Hepatocyte (in vitro differentiated cells): ENCODE measurements at regions not wholly inside any gene's neighbourhood (a gene's known extent, or its start where the extent isn't known, plus 50 kb on each side); places are given as distances from the start of the nearest gene placed in this dataset.

Source experiments
- DNase-seq: peaks from one replicate; pipeline ENCODE4 v3.0.0-alpha.2; 2016; ENCODE audit warnings: low spot score
- H2AFZ ChIP-seq: fragments of 200-600 bp; sonication (generic); 2 replicates; pipeline ENCODE4 v1.6.0; 2016; ENCODE audit warnings: antibody characterized with exemption, mild to moderate bottlenecking
- H3K27ac ChIP-seq: fragments of 200-600 bp; sonication (generic); 2 replicates; pipeline ENCODE4 v1.5.1; 2016; ENCODE audit warnings: mild to moderate bottlenecking
- H3K27me3 ChIP-seq: fragments of 200-600 bp; sonication (generic); 2 replicates; pipeline ENCODE4 v1.6.1; 2016
- H3K36me3 ChIP-seq: fragments of 200-600 bp; sonication (generic); replicated peaks from 2 replicates; pipeline ENCODE4 v1.5.1; 2016; ENCODE audit warnings: low read depth; ENCODE audit not compliant: insufficient read depth
- H3K4me1 ChIP-seq: fragments of 200-600 bp; sonication (generic); 2 replicates; pipeline ENCODE4 v1.5.1; 2016; ENCODE audit warnings: mild to moderate bottlenecking, moderate library complexity; ENCODE audit not compliant: insufficient read depth
- H3K4me2 ChIP-seq: fragments of 200-600 bp; sonication (generic); 2 replicates; pipeline ENCODE4 v1.6.0; 2016
- H3K4me3 ChIP-seq: fragments of 200-600 bp; sonication (generic); 2 replicates; pipeline ENCODE4 v1.5.1; 2016; ENCODE audit warnings: mild to moderate bottlenecking
- H3K79me2 ChIP-seq: fragments of 200-600 bp; sonication (generic); 2 replicates; pipeline ENCODE4 v1.6.0; 2017; ENCODE audit warnings: mild to moderate bottlenecking
- H3K9me2 ChIP-seq: fragments of 200-600 bp; sonication (generic); replicated peaks from 2 replicates; pipeline ENCODE4 v1.6.0; 2017; ENCODE audit warnings: mild to moderate bottlenecking; ENCODE audit not compliant: insufficient read depth
- H3K9me3 ChIP-seq: fragments of 200-600 bp; sonication (generic); 2 replicates; pipeline ENCODE4 v1.5.1; 2016; ENCODE audit warnings: low read depth, mild to moderate bottlenecking
- H4K20me1 ChIP-seq: fragments of 200-600 bp; sonication (generic); 2 replicates; pipeline ENCODE4 v1.6.0; 2016; ENCODE audit warnings: mild to moderate bottlenecking; ENCODE audit not compliant: insufficient read depth, poor library complexity, severe bottlenecking
- EZH2 ChIP-seq: fragments of 200-600 bp; sonication (generic); IDR thresholded peaks from 2 replicates; pipeline ENCODE4 v1.6.1; 2016; ENCODE audit warnings: antibody characterized with exemption, mild to moderate bottlenecking, borderline replicate concordance
- EZH2phosphoT487 ChIP-seq: fragments of 200-600 bp; sonication (generic); IDR thresholded peaks from one replicate; pipeline ENCODE4 v1.6.1; 2018; ENCODE audit warnings: antibody characterized with exemption, mild to moderate bottlenecking, low read depth, moderate library complexity; ENCODE audit not compliant: unreplicated experiment, severe bottlenecking
- WGBS: methylation state at CpG from one replicate; pipeline ENCODE4 v1.1.6; 2016; ENCODE audit warnings: low lambda C conversion rate; ENCODE audit errors: missing lambda C conversion rate; 5-methylcytosine and 5-hydroxymethylcytosine counted together
- TF ChIP-seq, protein P1 (sequence below): fragments of 200-600 bp; sonication (generic); IDR thresholded peaks from 2 replicates; pipeline ENCODE4 v1.5.1; 2016; ENCODE audit warnings: antibody characterized with exemption, mild to moderate bottlenecking; ENCODE audit not compliant: poor library complexity

DNA sequence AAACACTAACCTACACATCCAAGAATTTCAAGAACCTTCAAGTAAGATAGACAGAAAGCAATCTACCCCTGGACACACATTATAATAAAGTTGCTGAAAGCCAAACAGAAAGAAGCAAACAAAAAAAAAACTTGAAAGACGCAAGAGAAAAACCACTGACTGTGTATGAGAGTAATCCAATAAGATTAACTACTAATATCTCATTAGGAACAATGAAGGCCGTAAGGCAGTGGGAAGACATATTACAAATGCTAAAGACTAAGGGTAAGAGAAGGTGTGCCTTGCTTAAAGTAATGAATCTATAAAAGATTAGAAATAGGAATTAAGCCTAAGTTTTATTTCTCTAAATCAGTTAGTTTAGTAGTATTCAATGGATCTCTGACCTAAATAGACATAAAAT is 1109.1 kb downstream of the JRKL start:
- no peaks in the 10 kb centered on the region for H3K9me2 ChIP-seq
- WGBS: 96% methylated on average over 2 of the region's 2 CpGs

GRCh38 chr11:97502201-97502600 is 1112.4 kb downstream of the JRKL start:
- Histone ChIP-seq H3K36me3 (no peaks in the 10 kb centered on the region), H3K9me3 (no peaks in the 10 kb centered on the region), H4K20me1 (no peaks in the 10 kb centered on the region), H3K4me1 (no peaks in the 10 kb centered on the region), H2AFZ (no peak overlapping the region), H3K27me3 (no peaks in the 10 kb centered on the region), H3K9me2 (no peaks in the 10 kb centered on the region), H3K4me3 (no peak overlapping the region), H3K4me2 (no peak overlapping the region), H3K27ac (no peak overlapping the region), H3K79me2 (no peaks in the 10 kb centered on the region)
- TF ChIP-seq EZH2 (no peak), EZH2phosphoT487 (no peak)
- TF ChIP-seq, protein P1, sequence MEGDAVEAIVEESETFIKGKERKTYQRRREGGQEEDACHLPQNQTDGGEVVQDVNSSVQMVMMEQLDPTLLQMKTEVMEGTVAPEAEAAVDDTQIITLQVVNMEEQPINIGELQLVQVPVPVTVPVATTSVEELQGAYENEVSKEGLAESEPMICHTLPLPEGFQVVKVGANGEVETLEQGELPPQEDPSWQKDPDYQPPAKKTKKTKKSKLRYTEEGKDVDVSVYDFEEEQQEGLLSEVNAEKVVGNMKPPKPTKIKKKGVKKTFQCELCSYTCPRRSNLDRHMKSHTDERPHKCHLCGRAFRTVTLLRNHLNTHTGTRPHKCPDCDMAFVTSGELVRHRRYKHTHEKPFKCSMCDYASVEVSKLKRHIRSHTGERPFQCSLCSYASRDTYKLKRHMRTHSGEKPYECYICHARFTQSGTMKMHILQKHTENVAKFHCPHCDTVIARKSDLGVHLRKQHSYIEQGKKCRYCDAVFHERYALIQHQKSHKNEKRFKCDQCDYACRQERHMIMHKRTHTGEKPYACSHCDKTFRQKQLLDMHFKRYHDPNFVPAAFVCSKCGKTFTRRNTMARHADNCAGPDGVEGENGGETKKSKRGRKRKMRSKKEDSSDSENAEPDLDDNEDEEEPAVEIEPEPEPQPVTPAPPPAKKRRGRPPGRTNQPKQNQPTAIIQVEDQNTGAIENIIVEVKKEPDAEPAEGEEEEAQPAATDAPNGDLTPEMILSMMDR: no peak
- WGBS: 95% methylated on average over 1 of the region's 1 CpG
- no peak for DNase-seq

More for the DNA sequence above, 1109.1 kb downstream of the JRKL start:
- no peaks in the 10 kb centered on the region for H3K9me3 ChIP-seq
- H3K4me3 ChIP-seq: no peak overlapping the region
- no peak overlapping the region for H2AFZ ChIP-seq
- H3K4me2 ChIP-seq: no peak overlapping the region
- H4K20me1 ChIP-seq: no peaks in the 10 kb centered on the region
- H3K27me3 ChIP-seq: no peaks in the 10 kb centered on the region
- H3K79me2 ChIP-seq: no peaks in the 10 kb centered on the region
- no peaks in the 10 kb centered on the region for H3K4me1 ChIP-seq
- DNase-seq: no peak
- TF ChIP-seq, protein P1: no peak
- TF ChIP-seq EZH2 (no peak), EZH2phosphoT487 (no peak)
- no peak overlapping the region for H3K27ac ChIP-seq
- H3K36me3 ChIP-seq: no peaks in the 10 kb centered on the region

GRCh38 chr11:97506076-97506759 is 1116.4 kb downstream of the JRKL start:
- Histone ChIP-seq H2AFZ (no peak overlapping the region), H3K9me3 (no peaks in the 10 kb centered on the region), H3K9me2 (no peaks in the 10 kb centered on the region), H3K27ac (no peak overlapping the region), H3K27me3 (no peaks in the 10 kb centered on the region), H3K4me3 (no peak overlapping the region), H4K20me1 (no peaks in the 10 kb centered on the region), H3K4me1 (no peaks in the 10 kb centered on the region), H3K36me3 (no peaks in the 10 kb centered on the region), H3K4me2 (no peak overlapping the region), H3K79me2 (no peaks in the 10 kb centered on the region)
- TF ChIP-seq, protein P1: no peak
- no peak for TF ChIP-seq EZH2
- no peak for TF ChIP-seq EZH2phosphoT487
- no peak for DNase-seq
- 71% methylated on average over 5 of the region's 5 CpGs for WGBS
